ENCODE measurements at regions not wholly inside any gene's neighbourhood (a gene's known extent, or its start where the extent isn't known, plus 50 kb on each side); places are given as distances from the start of the nearest gene placed in this dataset.

DNA sequence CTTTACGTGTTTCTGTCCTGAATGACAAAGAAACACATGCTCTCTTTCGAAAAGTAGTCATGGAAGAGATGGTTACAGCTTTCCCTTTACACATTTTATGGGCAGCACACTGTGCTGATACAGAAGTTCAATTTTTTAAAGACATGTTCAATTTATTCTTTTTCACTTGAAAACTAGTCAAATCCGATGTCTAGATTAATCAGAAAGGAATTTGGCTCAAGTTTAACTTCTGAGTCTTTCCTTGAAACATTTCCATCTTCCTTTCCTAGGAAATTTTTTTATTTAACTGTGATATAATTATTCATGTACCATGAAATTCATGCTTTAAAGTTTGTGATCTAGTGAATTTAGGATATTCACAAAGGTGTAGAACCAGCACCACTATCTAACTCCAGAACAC is 360.1 kb downstream of the TNS3 start:
- no peak for DNase-seq

DNA sequence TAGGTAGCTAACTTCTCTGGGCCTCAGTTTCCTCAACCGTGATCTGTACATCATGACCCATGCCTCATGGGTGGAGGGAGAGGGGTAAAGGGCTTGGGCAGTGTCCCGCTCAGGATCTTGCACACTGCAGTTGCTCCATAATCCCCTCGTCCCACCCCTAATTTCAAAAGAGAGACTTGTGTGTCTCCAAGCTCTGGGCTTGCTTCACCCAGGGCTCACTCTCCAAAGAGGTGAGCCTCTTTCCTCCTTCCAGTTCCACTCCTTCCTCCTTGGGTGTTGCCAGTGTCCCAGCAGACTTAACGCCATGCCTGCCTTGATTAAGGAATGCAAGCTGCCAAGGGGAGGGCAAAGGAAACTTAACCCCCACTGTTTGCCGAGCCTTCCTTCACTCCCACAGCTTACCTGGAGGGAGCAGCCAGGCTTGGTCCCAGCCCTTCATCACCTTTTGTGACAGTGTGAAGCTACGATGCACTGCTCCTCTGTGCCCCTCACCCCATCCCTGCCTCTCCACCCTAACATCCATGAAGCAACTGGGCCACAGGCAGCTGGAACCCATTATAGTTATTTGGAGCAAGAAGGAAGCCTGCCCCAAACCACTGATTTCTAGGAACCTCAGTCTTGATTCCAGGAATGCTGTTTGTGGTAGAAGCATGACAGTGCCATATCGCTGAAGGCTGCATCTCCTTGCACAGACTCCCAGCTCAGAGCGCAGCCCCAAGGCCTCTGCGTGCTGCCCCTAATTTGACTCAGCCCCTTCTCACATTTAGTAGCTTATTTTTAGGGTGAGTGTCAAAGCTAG is 363.3 kb downstream of the TNS3 start:
- no peak for DNase-seq

DNA sequence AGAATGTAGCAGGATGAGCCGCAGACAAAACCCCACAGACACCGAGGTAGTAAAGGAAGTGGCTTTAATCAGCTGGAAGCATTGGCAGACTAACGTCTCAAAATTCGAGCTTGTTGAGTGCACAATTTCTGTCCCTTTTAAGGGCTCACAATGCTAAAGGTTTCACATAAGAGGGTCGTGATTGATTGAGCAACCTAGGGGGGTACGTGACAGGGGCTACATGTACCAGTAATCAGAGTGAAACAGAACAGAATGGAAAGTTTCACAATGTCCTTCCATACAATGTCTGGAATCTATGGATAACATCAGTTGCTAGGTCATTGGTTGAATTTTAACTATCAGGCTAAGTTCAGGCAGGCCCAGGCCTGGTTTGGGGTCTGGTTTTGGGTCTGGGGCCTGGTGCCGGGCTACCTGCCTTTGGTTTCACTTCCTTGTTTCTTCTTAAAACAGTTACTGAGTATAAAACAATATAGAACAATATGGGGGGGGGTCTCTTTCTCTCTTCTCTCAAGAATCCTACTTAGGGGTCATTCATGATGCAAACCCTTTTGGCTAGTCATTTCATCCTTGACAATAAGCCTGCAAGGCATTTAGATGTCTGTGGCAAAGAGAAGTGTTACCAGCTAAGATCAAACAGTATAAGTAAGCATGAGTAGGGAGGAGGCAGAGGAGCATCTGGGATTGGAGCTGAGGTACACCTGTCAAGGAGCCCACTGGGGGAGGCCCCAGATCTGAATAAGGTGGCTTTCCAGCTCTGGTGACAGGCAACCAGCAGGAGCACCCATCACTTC is 364.1 kb downstream of the TNS3 start:
- no peak for DNase-seq

DNA sequence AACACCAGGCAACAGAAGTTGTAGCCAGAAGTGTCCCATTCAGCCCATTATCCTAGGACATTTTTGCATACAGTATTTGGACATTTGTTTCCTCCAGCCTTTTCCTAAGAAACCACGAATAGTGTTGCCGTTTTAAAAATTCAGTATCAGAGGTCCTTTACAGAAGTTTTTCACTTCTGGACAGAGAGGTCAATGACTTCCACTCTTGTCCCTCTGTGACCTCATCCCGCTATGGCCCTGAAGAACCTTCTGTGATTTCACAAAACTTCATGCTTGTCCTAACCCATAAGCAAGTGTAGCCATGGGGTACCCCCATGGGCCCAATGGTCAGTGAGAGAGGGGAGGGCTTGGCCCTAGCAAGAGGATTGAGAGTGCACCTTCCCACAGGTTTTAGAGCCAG is 364.8 kb downstream of the TNS3 start:
- DNase-seq = no peak

DNA sequence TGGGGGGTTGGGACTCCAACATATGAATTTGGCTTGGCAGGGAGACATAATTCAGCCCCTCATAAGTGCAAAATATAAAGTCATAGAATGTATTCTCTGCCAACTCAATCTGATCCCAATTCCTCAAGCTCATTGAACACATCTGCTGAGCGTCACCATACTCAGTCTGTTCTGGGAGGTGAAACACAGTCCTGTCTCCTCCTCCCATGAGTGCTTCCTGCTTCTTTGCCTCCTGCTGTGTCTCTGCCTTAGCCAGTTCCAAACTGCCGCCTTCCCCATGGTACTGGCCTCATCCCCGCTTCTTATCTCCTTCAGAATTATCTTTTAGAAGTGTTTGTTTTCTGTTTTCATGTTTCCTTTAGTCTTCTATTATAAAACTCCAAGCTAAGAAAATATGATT is 365.5 kb downstream of the TNS3 start:
- no peak for DNase-seq

DNA sequence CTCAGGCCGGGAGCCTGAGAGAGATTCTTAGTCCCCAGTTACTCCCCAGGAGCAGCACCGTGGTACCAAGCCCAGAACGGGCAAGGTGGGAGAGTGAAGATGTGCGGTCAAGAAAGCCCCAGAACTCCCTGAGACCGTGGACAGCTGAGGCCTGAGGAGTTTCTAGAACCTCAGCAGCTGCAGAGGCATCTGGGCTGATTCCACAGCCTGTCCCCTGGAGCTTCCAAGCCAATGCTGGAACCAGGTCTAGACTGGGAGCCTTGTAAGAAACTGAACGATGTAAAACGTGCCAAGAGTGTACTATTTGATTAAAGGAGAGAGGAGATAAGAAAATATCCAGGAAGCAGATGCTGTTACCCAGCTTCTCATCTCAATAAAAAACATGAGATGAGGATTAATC is 366.3 kb downstream of the TNS3 start:
- DNase-seq = no peak

DNA sequence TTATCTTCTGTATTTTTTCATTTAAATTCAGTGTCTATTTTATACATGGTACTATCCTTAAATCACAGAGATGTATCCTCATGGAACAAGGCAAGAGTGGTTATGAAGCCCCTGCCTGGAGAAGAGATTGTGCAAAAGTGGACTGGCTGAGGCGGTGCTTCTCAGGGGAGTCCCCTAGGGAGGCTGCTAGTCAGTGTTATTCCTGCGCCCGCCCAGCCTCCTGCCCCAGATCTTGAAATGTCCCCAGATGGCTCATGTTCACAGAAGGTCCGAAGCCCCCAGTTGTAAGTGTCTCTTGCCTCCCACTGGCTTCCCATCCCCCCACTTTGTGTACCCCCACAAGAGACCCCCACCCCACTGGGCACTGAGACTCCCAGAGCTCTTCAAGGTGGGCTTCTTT is 366.9 kb downstream of the TNS3 start:
- DNase-seq = no peak

DNA sequence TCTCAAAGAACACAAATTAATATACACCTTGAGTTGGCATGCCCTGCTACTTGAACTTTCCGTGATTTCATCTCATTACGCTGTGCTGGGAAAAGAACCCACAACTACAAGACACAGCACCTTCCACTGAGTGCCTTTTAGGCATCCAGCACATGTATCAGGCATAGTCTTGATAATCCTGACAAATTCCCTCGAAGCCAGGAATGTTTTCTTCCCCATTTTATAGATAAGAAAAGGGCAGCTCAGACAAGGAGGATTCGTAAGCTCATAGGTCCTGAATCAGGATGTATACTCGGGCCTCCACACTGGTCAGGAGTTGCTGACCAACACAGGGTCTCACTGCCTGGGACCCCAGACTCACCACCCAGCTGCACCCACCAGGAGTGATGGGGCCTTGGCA is 368.6 kb downstream of the TNS3 start:
- DNase-seq = no peak

DNA sequence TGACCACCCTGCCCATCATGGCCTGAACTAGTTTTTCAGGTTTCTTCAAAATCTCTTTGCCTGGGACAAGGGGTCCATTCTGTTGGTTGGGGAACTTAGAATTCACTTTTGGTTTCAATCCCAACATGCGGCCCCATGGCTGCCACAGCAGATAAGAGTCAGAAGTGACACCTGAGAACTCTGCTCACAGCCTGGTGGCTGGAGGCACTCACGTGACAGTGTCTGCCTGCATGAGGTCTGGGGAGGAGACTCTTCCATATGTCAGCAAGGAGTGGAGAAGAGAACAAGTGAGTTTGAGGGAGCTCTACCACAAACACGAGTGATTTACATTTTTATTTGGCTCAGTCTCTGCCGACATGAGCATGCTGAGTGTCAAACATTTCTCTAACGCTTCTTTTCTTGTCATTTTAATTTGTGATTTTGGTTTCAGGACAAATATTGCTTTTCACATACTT is 370.4 kb downstream of the TNS3 start:
- DNase-seq = peak; percentile 56

DNA sequence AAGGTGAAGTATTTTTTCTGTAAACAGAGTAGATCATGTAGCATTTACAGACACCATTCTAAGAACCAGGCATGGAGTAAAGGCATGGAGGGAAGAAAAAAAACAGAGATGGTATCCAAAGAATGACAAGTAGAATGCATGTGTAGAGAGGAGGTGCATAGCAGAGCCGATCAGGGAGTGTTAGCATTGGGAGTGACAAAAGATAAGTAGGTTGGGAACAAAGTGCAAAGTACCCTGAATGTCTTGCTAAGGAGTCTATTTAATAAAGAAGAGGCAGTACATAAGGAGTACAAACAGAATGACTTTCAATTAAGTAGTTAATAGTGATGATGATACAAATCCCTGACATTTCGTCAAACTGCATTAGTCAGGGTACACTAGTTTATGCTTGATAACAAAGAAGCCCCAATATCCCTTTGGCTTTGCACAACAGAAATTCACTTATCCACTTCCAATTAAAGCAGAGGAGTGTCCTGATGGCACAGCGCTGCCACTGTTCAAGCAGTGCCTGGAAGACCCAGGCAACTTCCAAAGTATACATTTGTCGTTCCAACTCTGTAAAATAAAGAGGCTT is 371.5 kb downstream of the TNS3 start:
- DNase-seq = no peak

DNA sequence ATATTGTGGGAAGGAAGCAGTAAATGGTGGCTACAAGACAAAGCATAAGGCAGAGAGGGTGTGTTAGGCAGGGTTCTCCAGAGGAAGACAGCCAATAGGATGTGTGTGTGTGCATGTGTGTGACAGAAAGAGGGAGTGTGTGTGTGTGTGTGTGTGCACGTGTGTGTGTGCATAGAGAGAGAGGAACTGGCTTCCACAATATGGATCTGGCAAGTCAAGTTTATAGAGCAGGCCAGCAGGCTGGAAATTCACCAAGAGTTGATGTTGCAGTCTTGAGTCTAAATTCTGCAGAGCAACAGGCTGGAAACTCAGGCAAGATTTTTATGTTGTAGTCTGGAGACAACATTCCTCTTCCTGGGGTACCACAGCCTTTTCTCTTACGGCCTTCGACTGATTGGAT is 374.0 kb downstream of the TNS3 start:
- DNase-seq = no peak

DNA sequence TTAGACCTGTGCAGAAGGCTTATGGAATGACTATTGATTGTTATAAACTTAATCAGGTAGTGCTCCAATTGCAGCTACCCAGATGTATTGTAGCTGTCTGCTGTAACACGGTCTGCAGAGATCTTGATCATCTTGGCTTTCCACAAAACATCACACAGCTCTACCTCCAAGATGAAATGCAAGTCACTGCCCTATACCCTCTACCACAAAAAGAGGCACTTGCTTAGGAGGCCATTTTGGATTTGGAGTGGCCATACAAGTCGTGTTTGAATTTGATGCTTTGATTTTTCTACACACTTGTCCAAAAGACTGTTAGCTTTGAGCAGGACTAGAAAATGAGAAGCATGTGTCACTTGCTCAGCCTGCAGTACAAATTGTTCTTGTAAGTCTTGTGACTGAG is 377.2 kb downstream of the TNS3 start:
- DNase-seq = no peak

DNA sequence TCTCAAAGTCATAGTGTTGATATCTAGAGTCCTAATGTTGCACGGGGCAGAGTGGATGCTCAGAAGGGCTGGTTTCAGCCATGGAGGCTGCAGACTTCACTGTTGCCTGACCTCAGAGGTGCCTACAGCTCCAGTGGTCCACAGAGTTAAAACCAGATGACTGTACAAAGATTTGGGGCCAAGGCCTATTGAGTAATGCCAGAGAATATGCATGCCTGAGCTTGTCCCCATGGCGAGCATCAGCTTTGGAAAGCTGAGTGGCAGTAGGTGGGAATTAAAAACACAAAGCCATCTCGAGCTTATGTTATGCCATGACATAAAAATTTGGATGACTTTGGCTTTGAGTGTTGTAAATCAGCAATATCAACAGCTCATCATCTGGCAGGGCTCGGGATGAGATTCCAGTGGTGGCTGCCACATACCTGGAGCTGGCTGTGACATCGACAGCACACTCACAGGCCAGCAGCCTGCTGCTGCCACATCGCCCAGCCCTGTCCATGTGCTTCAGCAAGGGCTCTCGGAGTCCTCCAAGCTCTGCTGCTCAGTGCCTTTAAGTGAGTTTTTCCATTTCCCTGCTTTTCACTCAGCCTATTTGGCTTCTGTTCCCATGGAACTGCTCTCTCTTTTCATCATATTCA is 379.6 kb downstream of the TNS3 start:
- no peak for DNase-seq

DNA sequence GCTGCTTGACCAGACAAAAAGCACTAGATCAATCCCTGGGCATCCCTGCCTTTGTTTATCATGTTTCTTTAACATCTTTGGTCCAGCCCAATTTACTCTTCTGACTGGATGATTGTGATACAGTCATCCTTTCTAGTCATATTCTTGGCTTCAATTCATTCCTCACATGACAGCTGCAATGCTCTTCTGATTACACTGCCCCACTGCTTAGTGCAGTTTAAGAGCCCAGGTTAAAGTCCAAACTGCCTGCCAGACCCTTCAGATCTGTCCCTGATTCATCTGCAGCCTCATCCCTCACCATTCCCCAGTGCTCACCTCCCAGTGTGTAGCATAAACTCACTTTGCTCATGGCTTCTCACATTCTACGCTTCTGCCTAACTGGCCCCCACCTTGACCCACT is 383.8 kb downstream of the TNS3 start:
- DNase-seq = no peak

DNA sequence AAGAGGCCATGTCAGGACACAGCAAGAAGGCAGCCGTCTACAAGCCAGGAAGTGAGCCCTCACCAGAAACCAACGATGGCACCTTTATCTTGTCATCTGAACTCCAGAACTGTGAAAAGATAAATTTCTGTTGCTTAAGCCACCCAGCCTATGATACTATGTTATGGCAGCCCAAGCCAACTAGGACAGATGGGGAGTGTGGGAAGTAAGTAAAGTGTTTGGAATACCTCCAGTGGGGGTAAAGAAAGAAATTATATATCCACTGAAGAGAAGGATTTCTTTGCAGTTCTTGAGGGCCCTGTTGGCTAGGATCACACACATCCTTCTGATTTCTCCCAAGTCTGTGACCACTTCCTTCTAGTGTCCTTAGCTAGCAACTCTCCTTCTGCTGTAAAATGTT is 384.4 kb downstream of the TNS3 start:
- DNase-seq = no peak

DNA sequence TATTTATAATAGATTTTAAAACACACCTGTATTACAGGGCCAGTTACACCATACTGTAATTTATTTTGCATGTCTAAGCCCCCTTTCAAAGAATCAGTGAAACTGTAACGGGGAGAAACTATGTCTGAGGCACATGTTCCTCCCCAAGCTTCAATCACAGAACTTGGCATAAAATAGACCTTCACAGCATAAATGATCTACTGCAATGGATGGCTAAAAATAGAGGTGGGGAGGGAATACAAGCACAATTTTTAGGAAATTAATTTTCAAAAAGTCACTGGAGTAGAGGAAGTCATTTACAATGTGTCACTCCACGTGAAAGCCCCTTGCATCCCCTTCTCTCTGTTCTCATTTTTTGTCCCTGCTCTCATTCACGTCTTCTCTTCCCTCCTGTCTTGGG is 385.2 kb downstream of the TNS3 start:
- DNase-seq = no peak

DNA sequence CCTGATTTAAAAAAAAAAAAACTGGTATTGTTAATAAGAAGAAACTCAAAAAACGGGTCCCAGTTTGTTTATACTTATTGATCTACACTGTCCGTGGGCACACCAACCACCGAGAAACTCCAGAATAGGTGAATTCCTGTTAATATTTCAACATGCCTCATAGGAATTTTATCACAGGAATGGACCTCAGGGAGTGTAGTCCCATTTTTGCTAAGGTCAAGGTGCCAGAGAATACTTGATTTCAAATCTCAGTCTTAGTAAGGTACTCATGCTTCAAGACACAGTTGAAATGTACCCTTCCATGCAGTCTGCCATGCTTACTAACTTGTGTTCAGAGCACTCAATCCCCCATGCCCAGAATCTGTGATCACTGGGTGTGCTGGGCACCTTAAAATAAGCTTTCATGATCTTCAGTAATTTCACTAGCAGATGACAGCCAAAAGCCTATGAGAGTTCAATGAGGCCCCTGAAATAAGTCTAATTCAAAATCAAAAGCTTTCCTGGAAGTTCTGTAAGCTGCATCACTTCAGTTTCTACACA is 385.7 kb downstream of the TNS3 start:
- DNase-seq = no peak

DNA sequence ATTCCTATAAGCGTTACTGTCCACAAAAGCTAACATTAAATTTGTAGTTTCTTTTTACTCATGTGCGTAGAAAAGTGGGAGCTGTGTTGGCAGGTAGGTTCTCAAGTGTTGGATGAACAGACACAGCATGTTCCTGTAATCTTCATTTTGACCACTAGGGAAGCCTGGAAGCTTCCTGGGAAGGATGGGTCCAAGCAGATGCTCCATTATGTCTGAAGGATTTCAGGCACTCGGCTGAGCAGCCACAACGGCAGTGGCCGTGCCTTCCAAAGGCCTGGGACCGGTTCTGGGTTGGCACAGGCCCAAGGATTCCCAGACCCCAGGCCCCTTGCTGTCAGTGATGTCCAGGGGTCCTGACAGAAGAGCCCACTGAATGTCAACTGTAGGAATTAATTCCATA is 386.3 kb downstream of the TNS3 start:
- no peak for DNase-seq

DNA sequence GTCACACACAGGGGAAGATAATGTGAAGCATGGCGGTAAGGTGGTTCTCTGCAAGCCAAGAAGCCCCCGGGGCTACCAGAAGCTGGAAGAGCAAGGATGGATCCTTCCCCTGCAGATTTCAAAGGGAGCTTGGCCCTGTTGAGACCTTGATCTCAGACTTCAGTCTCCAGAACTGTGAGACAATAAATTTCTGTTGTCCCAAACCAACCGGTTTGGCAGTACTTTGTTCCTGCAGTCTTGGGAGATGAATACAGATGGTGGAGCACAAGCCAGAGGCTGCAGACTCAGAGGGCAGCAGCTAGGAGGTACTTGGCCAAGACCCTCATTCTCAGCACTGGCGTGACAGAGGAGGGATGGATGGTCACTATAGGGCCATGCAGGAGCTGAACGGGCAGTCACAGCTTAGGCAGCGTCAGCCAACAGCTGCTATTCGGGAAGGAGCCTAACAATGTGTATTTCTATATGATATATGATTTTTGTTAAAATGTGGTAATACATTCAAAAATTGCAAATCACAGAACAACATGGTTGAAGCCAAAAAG is 387.3 kb downstream of the TNS3 start:
- DNase-seq = no peak

DNA sequence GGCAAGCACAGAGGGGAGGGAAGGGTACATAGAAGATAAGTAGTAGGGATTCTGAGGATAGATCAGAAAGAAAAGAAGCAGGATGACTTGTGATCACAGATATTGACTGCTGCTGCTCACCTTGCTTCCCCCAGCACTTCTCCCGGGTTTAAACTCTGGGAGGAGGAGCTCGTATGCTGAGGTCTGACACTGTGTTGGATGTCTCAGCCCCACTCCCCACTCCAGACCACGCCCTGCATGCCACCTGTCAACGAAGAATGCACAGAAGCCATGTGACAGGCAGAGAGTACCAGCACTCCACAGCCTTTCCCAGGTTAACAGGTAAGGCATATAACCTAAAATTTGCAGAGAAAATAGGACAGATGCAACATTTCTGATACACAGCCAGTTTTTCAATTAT is 388.9 kb downstream of the TNS3 start:
- no peak for DNase-seq

DNA sequence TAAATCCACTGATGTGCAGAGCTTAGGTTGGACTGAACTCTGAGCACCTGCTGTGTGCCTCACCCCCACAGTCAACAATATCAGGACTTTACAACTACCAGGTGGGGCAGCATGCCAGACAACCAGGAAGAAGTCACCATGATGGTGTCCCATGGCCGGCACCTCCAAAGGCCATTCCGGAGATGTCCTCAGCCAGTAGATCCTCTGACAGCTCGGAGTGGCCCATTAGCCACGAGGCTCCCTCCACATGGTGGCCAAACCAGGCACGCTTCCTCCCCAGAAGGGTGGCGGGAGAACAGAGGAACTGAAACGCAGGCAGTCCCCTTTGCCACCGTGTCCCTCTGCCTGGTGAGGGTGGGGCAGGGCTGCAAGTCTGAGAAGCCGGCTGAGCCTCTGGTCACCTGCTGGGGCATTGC is 390.0 kb downstream of the TNS3 start:
- peak; percentile 74 for DNase-seq

DNA sequence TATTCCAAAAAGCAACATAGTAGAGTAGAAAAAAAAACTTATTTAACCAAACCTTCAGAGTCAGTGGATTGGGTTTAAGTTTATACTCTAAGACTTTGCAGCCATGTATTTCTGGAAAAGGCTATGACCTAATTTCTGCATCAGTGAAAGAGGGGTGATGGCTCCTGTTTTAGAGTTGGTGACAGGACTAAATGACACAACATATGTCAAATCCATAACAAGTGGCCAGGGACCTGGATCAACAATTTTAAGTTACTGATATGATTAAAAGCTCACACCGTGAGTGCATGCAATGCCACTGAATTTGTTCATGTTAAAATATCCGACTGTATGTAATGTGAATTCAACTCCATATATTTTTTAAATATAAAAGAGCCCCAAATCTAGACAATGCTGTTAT is 390.6 kb downstream of the TNS3 start:
- no peak for DNase-seq

DNA sequence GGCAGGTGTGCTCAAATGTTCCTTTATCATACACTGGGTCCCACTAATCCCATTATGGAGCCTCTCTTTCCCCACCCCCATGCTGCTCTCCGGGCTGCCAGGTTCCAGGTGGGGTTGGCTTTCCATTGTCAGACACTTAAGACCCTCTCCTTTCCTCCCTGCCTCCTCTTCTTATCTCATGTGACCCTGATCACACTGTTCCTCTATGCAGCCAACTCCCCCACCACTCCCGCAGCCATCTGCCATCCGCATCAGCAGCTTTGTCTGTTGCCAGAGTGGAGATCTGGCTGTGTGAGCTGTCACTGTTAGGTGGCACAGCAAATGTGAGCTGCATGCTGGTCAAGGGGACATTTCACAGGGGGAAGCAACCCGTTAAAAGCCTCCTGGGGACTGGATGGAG is 391.4 kb downstream of the TNS3 start:
- no peak for DNase-seq
